Astrocyte of the spinal cord (primary cell): ENCODE measurements at regions not wholly inside any gene's neighbourhood (a gene's known extent, or its start where the extent isn't known, plus 50 kb on each side); places are given as distances from the start of the nearest gene placed in this dataset.
"Not testable (repeated sequence)": the region's sequence is repeated elsewhere in the genome, so short reads cannot be mapped to it uniquely, and the experiment has no call there.

Experiments
- DNase-seq: peaks from one replicate; pipeline ENCODE4 v3.0.0; 2011; ENCODE audit warnings: low read depth, low spot score
- H3K4me3 ChIP-seq: 2 replicates; pipeline ENCODE4 v1.5.1; 2011; ENCODE audit warnings: low read depth, mild to moderate bottlenecking, low read length, moderate library complexity
- in situ Hi-C: cut with HindIII; loops from 2 replicates; pipeline ENCODE4 v1.10.0; 2017; ENCODE audit warnings: low sequenced_read_pairs
- TF ChIP-seq, protein P1 (sequence below): IDR thresholded peaks from 2 replicates; pipeline ENCODE4 v1.5.1; 2012; ENCODE audit warnings: low read depth, mild to moderate bottlenecking, low read length, inconsistent platforms

DNA sequence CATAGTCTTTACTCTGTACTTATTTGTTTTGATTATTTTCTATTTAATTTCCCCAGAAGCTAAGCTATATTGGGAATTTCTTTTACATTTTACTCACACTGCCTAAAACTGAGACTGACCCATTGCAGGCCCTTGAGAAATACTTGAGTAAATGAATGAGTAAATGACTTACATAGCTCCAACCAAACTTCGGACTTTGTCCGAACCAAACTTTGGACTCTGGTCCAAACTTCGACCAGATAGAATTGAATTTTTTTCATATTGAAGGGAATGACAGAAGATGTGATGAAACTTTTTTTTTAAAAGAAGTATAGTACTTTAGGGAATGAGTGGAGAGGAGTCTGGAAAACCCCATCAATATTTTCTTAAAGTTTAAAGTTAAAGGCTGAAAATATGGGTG lies 75.6 kb upstream of the MYRIP start:
- DNase-seq = no peak
- H3K4me3 ChIP-seq = no peak overlapping the region
- in situ Hi-C loops = no loop called here
- TF ChIP-seq, protein P1, sequence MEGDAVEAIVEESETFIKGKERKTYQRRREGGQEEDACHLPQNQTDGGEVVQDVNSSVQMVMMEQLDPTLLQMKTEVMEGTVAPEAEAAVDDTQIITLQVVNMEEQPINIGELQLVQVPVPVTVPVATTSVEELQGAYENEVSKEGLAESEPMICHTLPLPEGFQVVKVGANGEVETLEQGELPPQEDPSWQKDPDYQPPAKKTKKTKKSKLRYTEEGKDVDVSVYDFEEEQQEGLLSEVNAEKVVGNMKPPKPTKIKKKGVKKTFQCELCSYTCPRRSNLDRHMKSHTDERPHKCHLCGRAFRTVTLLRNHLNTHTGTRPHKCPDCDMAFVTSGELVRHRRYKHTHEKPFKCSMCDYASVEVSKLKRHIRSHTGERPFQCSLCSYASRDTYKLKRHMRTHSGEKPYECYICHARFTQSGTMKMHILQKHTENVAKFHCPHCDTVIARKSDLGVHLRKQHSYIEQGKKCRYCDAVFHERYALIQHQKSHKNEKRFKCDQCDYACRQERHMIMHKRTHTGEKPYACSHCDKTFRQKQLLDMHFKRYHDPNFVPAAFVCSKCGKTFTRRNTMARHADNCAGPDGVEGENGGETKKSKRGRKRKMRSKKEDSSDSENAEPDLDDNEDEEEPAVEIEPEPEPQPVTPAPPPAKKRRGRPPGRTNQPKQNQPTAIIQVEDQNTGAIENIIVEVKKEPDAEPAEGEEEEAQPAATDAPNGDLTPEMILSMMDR = no peak

DNA sequence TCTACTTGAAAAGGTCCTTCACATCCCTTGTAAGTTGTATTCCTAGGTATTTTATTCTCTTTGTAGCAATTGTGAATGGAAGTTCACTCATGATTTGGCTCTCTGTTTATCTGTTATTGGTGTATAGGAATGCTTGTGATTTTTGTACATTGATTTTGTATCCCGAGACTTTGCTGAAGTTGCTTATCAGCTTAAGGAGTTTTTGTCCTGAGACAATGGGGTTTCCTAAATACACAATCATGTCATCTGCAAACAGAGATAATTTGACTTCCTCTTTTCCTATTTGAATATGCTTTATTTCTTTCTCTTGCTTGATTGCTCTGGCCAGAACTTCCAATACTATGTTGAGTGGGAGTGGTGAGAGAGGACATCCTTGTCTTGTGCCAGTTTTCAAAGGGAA lies 69.8 kb upstream of the MYRIP start:
- DNase-seq, H3K4me3 ChIP-seq, in situ Hi-C loops: not testable (repeated sequence)

DNA sequence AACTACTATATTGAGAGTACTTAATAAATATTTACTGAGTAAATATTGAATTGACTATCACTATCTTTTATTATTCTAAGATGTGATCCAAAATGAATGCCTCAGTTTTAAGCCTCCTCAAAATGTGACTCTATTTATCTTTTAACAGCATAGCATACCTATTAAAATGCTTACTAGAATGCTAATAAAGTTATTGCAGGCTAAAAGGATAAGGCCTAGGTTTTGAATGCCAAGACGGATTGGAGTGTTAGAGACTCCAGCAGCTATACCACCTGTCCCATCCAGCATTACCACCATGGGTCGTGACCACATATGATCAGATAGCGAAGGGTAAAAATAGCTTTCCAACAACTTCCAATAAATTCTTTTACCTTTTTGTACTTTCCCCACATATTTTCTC lies 64.7 kb upstream of the MYRIP start:
- no peak for DNase-seq
- in situ Hi-C loops = no loop called here
- TF ChIP-seq, protein P1 = no peak
- no peak overlapping the region for H3K4me3 ChIP-seq

DNA sequence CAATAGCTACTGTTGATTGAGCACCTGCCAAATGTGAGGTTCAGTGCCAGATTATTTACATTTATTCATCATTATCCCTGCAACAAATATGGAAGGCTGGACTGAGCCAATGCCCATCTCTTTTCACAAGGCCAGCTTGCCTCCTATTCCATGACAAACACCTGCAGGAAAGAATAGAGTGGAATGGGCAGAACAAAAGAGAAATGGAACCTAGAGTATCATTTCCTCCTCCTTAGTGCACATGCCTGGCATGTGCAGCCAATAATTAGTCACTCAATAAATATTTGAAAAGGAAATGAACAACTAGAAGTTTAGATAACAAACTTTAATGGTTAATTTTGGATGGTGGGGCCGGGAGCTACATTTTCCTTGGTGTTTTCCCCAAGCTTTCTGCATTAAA lies 61.4 kb upstream of the MYRIP start:
- no peak for DNase-seq

DNA sequence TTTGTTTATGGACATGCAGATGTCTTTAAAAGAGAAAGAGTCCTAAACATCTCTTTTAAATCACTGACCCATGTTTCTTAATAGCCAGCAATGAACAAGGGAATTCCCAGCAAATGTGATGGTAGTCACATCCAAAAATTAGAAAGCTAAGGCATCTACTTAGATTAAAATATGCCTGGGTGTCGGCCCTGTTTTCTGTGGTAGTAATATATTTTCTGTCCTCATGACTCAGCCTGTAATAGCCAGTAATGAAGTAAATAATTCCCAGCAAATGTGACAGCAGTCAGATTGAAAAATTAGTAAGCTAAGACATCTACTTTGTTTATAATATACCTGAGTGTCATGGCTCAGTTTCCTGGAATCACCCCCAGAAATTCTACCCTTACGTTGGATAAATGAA lies 60.6 kb upstream of the MYRIP start:
- in situ Hi-C loops = no loop called here
- TF ChIP-seq, protein P1 = no peak
- no peak for DNase-seq
- no peak overlapping the region for H3K4me3 ChIP-seq

More for the DNA sequence above, 61.4 kb upstream of the MYRIP start:
- TF ChIP-seq, protein P1 = no peak
- in situ Hi-C loops = no loop called here
- H3K4me3 ChIP-seq = no peak overlapping the region

DNA sequence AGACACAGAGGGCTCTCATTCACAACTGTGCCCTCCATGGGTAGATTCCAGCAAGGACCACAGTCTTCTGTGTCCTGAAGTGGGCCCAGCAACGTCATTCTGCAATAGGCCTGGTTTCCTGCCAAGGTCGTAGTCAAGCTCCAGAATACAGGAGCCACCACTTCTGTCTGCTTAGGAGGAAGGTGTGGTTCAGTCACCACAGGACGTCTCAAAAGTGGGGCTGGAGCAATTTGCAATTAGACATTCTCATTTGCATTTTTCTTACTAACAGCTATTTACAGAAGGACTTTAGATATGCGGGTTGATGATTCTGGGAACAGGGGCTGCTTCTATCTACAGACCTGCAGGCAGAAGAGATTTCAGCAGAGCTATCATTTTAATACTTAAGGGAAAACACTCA lies 58.7 kb upstream of the MYRIP start:
- H3K4me3 ChIP-seq = no peak overlapping the region
- in situ Hi-C loops = no loop called here
- TF ChIP-seq, protein P1 = no peak
- DNase-seq = no peak

DNA sequence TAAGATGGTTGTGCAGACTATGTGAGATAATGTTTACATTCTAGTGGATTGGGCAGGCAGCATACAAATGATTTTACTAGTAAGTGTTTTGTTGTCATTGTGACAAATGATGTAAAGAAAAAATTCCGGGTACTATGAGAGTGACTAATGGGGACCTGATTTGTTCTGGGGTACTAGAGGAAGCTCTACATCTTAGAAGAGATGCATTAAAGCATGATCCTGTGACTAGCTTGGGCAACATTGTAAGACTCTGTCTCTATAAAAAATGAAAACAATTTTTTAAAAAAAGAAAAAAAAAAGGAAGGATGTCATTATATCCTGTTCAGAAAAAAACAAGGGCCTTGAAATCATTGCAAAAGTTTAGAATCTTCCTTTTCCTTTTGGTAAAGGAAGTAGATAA lies 58.1 kb upstream of the MYRIP start:
- H3K4me3 ChIP-seq = no peak overlapping the region
- DNase-seq = no peak
- TF ChIP-seq, protein P1 = no peak
- in situ Hi-C loops = no loop called here
